ENCODE measurements at regions not wholly inside any gene's neighbourhood (a gene's known extent, or its start where the extent isn't known, plus 50 kb on each side); places are given as distances from the start of the nearest gene placed in this dataset.

DNA sequence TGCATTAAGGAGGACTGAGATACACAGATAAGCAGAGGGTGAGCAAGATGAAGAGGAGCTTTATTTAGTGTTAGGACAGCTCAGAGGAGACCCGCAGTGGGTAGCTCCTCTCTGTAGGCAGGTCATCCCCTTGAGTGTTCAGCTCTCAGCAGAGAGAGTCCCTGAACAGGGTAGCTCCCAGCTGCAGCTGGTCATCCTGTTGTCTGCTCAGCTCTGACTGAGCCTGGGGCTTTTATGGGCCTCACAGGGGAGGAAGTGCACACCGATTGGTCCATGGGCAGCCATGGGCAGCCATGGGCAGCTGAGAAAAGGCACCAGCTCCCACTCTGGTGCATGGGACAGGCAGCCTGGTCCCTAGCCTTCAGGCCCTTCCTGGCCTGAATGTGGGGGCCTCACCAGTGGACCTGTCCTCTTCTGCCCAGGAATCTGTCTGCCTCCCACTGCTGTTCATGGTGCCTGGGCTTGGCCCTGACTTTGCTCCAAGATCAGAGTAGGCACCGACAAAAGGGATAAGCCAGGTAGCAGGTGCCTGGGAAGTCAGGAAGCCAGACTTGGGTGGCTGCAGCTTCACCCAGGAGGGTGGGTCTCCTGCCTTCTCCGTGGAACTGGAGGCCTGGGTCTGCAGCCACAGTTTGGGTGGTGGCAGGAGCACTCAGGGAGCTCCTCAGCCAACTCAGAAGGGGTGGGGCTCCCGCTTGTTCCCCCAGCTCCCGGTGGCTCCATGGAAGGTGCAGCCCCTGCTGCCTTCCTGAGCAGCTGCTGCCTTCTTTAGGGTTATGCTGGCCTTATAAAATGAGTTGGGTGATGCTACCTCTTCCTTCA is 54.7 kb downstream of the MYEOV start:
- TF ChIP-seq, protein P1, sequence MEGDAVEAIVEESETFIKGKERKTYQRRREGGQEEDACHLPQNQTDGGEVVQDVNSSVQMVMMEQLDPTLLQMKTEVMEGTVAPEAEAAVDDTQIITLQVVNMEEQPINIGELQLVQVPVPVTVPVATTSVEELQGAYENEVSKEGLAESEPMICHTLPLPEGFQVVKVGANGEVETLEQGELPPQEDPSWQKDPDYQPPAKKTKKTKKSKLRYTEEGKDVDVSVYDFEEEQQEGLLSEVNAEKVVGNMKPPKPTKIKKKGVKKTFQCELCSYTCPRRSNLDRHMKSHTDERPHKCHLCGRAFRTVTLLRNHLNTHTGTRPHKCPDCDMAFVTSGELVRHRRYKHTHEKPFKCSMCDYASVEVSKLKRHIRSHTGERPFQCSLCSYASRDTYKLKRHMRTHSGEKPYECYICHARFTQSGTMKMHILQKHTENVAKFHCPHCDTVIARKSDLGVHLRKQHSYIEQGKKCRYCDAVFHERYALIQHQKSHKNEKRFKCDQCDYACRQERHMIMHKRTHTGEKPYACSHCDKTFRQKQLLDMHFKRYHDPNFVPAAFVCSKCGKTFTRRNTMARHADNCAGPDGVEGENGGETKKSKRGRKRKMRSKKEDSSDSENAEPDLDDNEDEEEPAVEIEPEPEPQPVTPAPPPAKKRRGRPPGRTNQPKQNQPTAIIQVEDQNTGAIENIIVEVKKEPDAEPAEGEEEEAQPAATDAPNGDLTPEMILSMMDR (IDR thresholded peaks at IDR 0.05; ENCODE audit: insufficient read depth, low read length) = no peak
- H3K4me3 ChIP-seq (ENCODE audit: low read depth, low read length) = no peak overlapping the region
- DNase-seq (ENCODE audit: low read depth) = no peak

DNA sequence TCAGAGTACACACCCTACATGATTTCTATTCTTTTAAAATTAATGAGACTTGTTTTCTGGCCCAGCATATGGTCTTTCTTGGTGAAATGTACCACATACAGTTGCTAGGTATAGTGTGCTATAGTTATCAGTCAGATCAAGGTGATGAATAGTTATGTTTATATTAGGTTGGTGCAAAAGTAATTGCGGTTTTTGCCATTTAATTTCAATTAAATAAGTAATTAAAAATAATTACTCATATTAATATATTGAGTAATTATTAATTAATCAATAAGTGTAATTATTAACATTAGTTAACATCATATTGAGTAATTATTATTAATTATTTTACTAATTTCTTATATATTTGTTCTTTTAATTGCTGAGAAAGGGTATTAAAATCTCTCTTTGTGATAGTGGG is 56.1 kb downstream of the MYEOV start:
- no peak overlapping the region for H3K4me3 ChIP-seq (ENCODE audit: low read depth, low read length)
- no peak for DNase-seq (ENCODE audit: low read depth)
- TF ChIP-seq, protein P1 (IDR thresholded peaks at IDR 0.05; ENCODE audit: insufficient read depth, low read length) = no peak

DNA sequence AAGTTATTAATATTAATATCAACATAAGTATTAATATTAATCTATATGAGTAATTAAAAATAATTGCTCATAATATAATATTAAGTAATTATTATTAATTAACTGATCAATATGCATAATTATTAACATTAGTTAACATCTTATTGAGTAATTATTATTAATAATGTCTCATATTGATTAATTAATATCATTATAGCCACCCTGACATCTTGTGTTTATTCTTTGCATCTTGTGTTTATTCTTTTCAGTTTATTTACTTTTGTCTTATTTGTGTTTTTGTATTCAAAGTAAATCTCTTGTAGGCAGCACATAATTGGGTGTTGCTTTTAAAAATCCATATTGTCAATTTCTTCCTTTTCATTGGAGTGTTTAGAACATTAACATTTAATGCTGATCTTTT is 56.6 kb downstream of the MYEOV start:
- no peak for DNase-seq (ENCODE audit: low read depth)
- TF ChIP-seq, protein P1 (IDR thresholded peaks at IDR 0.05; ENCODE audit: insufficient read depth, low read length) = no peak
- H3K4me3 ChIP-seq (ENCODE audit: low read depth, low read length) = no peak overlapping the region

DNA sequence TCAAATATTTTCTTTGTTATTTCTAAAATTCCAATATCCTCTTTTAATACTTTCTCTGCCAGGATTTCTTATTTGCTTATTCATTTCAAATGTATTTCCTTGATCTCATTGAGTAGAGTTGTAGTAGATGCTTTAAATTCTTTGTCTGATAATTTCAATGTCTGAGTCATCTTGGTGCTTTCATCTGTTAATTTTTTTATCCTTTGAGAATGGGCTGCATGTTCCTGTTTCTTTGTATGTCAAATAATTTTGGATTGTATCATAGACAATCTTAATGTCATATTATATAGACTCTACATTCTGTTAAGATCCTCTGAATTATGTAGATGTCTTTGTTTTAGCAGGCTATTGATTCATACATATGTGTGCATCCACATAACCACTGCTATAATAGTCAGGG is 57.5 kb downstream of the MYEOV start:
- DNase-seq (ENCODE audit: low read depth) = peak; percentile 87
- H3K4me3 ChIP-seq (ENCODE audit: low read depth, low read length) = no peak overlapping the region
- TF ChIP-seq, protein P1 (IDR thresholded peaks at IDR 0.05; ENCODE audit: insufficient read depth, low read length) = no peak

DNA sequence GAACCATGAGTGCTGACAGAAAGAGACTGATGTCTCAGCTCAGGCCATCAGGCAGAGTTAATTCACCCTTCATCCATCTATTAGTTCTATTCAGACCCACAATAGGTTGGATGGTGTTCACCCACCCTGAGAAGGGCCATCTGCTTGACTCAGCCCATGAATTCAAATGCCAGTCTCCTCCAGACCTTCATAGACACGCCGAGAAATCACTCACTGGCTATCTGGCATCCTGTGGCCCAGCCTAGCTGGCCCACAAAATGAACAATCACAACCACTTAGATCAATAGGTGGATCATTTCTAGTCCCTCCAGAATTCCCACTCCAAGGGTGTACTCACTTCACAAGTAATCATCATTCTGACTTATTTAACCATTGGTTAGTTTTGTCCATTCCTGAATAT is 58.2 kb downstream of the MYEOV start:
- peak; percentile 7 for DNase-seq (ENCODE audit: low read depth)
- TF ChIP-seq, protein P1 (IDR thresholded peaks at IDR 0.05; ENCODE audit: insufficient read depth, low read length) = no peak
- H3K4me3 ChIP-seq (ENCODE audit: low read depth, low read length) = no peak overlapping the region

DNA sequence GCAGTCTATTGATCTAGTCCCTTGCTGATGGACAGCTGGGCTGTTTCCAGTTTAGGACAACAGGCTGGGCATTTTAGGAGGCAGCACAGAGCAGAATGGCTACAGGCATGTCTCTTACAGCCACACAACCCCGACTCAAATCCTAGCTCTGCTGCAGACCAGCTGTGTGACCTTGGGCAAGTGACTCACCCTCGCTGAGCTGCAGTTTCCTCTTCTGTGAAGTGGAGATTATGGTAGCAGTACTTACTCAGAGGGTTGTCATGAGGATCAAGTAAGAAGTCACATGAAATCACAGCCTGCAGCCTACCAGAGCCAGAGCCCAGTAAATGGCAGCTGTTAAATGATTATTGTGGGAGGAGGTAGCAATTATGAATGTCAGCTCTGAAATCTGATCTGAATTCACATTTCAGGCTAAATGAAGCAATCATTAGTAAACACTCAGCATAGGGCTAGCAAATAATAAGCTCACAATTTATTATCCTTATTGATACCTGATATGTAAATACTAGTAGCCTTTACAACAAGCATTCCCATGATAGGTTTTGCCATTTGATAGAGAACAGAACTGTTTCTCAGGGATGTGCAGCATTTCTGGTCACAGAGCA is 58.9 kb downstream of the MYEOV start:
- peak; percentile 84 for DNase-seq (ENCODE audit: low read depth)
- TF ChIP-seq, protein P1 (IDR thresholded peaks at IDR 0.05; ENCODE audit: insufficient read depth, low read length) = no peak
- H3K4me3 ChIP-seq (ENCODE audit: low read depth, low read length) = no peak overlapping the region
